ENCODE measurements at regions not wholly inside any gene's neighbourhood (a gene's known extent, or its start where the extent isn't known, plus 50 kb on each side); places are given as distances from the start of the nearest gene placed in this dataset.
A peak's percentile ranks its signal among the peaks of the same experiment; 100 is the strongest.

DNA sequence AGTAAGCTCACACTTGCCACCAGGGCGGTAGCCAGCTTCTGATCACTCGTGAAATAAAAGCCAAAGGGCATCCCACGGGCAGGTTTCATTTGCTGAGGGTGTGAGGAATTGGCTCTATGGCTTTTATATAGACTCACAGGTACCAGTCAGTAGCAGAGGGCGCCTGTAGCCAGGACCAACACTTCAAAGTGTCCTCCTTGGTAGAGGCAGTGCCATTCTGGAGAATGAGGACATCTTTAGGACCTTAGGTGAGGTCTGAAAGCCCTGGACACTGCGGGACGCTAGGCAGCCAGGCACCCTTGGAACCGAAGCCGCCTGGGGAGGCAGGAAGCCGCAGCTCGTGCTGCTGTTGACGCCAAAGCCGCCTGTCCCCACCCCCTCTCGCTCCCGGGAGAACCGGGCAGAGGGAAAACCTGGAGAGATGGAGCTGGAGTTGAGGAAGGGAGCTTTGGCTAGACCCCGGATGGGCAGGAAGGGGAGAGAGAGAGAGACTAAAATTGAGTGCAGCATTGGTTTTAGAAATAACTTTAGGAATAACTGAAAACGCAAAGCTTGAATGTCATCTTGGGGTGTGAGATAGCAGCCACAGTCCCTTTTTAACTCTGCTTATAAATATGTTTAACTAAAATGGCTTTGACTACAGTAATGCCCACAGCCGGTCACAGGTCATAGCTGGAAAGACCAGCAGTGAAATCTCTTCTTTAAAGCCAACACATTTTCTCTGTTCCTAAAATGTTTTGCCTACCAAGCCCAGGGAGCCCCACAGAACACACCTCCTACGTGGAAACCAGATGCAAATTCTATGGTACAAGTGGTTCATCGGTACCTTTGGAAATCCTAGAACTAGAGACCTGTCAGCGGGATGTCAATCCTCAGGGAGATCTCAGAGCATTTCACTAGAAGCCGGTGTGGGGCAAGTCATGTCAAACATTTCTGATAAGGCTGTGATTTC is 128.5 kb upstream of the CDYL start (continued):
- TF ChIP-seq SREBF1 (IDR thresholded peaks at IDR 0.05; ENCODE audit: borderline replicate concordance, low read depth, low read length) (no peak), MCM2 (IDR thresholded peaks at IDR 0.05; ENCODE audit: low read depth) (no peak), KAT2B (IDR thresholded peaks at IDR 0.05; ENCODE audit: low read depth, low read length) (no peak), ZNF589 (CRISPR knock-in tag; IDR thresholded peaks at IDR 0.05; ENCODE audit: low read depth) (peak; percentile 76; the same call in 1 of the 2 replicates), SIRT6 (IDR thresholded peaks at IDR 0.05; ENCODE audit: low read depth, low read length) (no peak), ZKSCAN1 (IDR thresholded peaks at IDR 0.05; ENCODE audit: low read depth, low read length) (peak; percentile 67; the same call in 1 of the 2 replicates), TBL1XR1 (IDR thresholded peaks at IDR 0.05; ENCODE audit: low read length in 2 of 2) (0 out of 4 replicates have a peak, but pooled peaks have one; percentile 25 to 51), ZNF232 (CRISPR knock-in tag; IDR thresholded peaks at IDR 0.05) (no peak), ESRRA (IDR thresholded peaks at IDR 0.05; ENCODE audit: borderline replicate concordance, low read depth) (peak; percentile 54; the same call in 1 of the 2 replicates), YY1 (IDR thresholded peaks at IDR 0.05; ENCODE audit: borderline replicate concordance in 1 of 3, control insufficient read depth in 1 of 3, extremely low read depth in 1 of 3, insufficient read depth in 3 of 3, insufficient read length in 1 of 3, insufficient replicate concordance in 2 of 3, low read depth in 1 of 3, low read length in 2 of 3) (peak in 2 of 3 experiments; percentile 43 to 45), TAF1 (IDR thresholded peaks at IDR 0.05; ENCODE audit: control insufficient read depth, extremely low read depth, insufficient read depth, low read length, severe bottlenecking) (peak; percentile 45), GABPB2 (CRISPR knock-in tag; conservative IDR thresholded peaks at IDR 0.05) (no peak), SETDB1 (IDR thresholded peaks at IDR 0.05; ENCODE audit: low read length) (no peak), ZNF431 (CRISPR knock-in tag; IDR thresholded peaks at IDR 0.05) (peak; percentile 39; the same call in 1 of the 2 replicates)
- TF ChIP-seq, protein P1, sequence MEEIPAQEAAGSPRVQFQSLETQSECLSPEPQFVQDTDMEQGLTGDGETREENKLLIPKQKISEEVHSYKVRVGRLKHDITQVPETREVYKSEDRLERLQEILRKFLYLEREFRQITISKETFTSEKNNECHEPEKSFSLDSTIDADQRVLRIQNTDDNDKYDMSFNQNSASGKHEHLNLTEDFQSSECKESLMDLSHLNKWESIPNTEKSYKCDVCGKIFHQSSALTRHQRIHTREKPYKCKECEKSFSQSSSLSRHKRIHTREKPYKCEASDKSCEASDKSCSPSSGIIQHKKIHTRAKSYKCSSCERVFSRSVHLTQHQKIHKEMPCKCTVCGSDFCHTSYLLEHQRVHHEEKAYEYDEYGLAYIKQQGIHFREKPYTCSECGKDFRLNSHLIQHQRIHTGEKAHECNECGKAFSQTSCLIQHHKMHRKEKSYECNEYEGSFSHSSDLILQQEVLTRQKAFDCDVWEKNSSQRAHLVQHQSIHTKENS (CRISPR knock-in tag; IDR thresholded peaks at IDR 0.05) = no peak
- TF ChIP-seq, protein P2, sequence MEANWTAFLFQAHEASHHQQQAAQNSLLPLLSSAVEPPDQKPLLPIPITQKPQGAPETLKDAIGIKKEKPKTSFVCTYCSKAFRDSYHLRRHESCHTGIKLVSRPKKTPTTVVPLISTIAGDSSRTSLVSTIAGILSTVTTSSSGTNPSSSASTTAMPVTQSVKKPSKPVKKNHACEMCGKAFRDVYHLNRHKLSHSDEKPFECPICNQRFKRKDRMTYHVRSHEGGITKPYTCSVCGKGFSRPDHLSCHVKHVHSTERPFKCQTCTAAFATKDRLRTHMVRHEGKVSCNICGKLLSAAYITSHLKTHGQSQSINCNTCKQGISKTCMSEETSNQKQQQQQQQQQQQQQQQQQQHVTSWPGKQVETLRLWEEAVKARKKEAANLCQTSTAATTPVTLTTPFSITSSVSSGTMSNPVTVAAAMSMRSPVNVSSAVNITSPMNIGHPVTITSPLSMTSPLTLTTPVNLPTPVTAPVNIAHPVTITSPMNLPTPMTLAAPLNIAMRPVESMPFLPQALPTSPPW (CRISPR knock-in tag; IDR thresholded peaks at IDR 0.05) = peak; percentile 83
- TF ChIP-seq, protein P3, sequence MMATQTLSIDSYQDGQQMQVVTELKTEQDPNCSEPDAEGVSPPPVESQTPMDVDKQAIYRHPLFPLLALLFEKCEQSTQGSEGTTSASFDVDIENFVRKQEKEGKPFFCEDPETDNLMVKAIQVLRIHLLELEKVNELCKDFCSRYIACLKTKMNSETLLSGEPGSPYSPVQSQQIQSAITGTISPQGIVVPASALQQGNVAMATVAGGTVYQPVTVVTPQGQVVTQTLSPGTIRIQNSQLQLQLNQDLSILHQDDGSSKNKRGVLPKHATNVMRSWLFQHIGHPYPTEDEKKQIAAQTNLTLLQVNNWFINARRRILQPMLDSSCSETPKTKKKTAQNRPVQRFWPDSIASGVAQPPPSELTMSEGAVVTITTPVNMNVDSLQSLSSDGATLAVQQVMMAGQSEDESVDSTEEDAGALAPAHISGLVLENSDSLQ (IDR thresholded peaks at IDR 0.05) = peak; percentile 77
- TF ChIP-seq, protein P4, sequence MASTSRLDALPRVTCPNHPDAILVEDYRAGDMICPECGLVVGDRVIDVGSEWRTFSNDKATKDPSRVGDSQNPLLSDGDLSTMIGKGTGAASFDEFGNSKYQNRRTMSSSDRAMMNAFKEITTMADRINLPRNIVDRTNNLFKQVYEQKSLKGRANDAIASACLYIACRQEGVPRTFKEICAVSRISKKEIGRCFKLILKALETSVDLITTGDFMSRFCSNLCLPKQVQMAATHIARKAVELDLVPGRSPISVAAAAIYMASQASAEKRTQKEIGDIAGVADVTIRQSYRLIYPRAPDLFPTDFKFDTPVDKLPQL (IDR thresholded peaks at IDR 0.05; ENCODE audit: extremely low read depth, insufficient read length) = no peak

Data from K562 (cell line).